ENCODE measurements at regions not wholly inside any gene's neighbourhood (a gene's known extent, or its start where the extent isn't known, plus 50 kb on each side); places are given as distances from the start of the nearest gene placed in this dataset.

DNA sequence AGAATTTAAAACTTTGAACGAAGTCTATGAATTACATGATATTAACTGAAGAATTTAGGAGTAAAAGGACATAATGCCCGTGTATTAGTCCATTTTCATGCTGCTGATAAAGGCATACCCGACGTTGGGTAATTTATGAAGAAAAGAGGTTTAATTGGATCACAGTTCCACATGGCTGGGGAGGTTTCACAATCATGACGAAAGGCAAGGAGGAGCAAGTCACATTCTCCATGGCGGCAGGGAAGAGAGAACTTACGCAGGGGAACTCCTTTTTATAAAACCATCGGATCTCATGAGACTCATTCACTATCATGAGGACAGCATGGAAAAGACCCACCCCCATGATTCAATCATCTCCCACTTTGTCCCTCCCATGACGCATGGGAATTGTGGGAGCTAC, 210.6 kb downstream of the CD83 start:
- no peak overlapping the region for H3K27ac ChIP-seq (ENCODE audit: poor library complexity, severe bottlenecking)
- H3K4me1 ChIP-seq (ENCODE audit: insufficient read depth, poor library complexity, severe bottlenecking) = no peaks in the 10 kb centered on the region
- no peaks in the 10 kb centered on the region for H3K9me3 ChIP-seq (ENCODE audit: severe bottlenecking)
- TF ChIP-seq, protein P1, sequence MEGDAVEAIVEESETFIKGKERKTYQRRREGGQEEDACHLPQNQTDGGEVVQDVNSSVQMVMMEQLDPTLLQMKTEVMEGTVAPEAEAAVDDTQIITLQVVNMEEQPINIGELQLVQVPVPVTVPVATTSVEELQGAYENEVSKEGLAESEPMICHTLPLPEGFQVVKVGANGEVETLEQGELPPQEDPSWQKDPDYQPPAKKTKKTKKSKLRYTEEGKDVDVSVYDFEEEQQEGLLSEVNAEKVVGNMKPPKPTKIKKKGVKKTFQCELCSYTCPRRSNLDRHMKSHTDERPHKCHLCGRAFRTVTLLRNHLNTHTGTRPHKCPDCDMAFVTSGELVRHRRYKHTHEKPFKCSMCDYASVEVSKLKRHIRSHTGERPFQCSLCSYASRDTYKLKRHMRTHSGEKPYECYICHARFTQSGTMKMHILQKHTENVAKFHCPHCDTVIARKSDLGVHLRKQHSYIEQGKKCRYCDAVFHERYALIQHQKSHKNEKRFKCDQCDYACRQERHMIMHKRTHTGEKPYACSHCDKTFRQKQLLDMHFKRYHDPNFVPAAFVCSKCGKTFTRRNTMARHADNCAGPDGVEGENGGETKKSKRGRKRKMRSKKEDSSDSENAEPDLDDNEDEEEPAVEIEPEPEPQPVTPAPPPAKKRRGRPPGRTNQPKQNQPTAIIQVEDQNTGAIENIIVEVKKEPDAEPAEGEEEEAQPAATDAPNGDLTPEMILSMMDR (IDR thresholded peaks at IDR 0.05; ENCODE audit: poor library complexity, severe bottlenecking) = no peak
- no peak for DNase-seq (ENCODE audit: low spot score)
- ATAC-seq (ENCODE audit: low read depth) = no peak
- no peak overlapping the region for H3K4me3 ChIP-seq (ENCODE audit: severe bottlenecking)
- H3K27me3 ChIP-seq (ENCODE audit: insufficient read depth, poor library complexity, severe bottlenecking) = no peaks in the 10 kb centered on the region
- H3K36me3 ChIP-seq (ENCODE audit: low read depth) = no peaks in the 10 kb centered on the region

DNA sequence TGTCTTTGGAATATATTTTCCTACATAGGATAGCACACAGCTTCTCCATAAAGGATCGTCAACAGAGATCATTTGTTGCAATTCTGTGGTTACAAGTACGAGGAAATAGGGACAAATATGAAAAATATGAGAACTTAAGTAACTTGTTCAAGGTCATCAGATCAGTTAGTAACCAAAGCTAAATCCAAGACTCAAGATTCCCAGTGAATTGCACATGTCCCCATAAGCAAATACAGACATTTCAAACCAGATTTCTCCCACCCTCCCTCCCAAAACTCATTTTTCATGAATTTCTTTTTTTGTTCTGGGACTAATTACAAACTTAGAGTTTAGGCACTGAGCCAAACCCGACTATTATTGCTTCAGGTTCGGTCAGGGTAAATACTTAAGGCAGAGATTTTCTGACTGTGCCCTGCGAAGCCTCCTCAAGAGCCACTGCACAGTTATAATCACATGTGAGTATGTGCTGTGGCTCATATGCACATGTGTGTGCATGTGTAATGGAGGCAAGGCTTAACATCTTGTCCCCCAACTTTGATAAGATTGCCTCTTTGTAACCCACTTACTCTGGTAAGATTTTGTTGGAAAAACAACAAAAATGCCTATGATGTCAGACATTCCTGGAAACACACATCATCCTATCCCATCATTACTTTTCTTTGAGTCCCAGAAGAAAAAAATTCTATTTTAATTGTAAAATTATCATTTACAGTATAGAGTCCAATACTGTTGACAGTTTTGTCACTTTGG, 216.2 kb downstream of the CD83 start:
- H3K9me3 ChIP-seq (ENCODE audit: severe bottlenecking) = no peaks in the 10 kb centered on the region
- DNase-seq (ENCODE audit: low spot score) (no peak), ATAC-seq (ENCODE audit: low read depth) (no peak; the same call in 2 of the 3 replicates)
- H3K27me3 ChIP-seq (ENCODE audit: insufficient read depth, poor library complexity, severe bottlenecking) = no peaks in the 10 kb centered on the region
- TF ChIP-seq, protein P1 (IDR thresholded peaks at IDR 0.05; ENCODE audit: poor library complexity, severe bottlenecking) = no peak
- H3K4me1 ChIP-seq (ENCODE audit: insufficient read depth, poor library complexity, severe bottlenecking) = no peaks in the 10 kb centered on the region
- H3K27ac ChIP-seq (ENCODE audit: poor library complexity, severe bottlenecking) = no peak overlapping the region
- H3K36me3 ChIP-seq (ENCODE audit: low read depth) = no peaks in the 10 kb centered on the region
- H3K4me3 ChIP-seq (ENCODE audit: severe bottlenecking) = no peak overlapping the region

DNA sequence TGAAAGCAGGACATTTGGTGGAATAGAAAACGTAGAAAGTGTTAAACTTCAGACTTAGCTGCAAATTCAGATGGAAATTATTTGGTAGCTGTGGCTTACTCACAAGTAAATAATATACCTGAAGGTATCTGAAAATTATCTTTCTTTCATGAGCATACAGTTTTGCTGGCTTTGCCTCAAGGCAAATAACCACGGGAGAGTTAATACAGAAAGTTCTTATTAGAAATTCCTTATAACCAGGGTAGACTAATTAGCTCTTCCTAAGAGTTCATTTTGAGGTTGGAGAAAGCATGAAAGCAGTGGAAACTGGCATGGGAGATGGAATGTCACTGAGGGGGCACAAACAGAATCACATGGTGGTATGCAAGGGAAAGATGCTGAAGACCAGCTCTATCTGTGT, 217.5 kb downstream of the CD83 start:
- ATAC-seq (ENCODE audit: low read depth) = no peak
- no peak for DNase-seq (ENCODE audit: low spot score)
- H3K4me3 ChIP-seq (ENCODE audit: severe bottlenecking) = no peak overlapping the region
- TF ChIP-seq, protein P1 (IDR thresholded peaks at IDR 0.05; ENCODE audit: poor library complexity, severe bottlenecking) = no peak
- H3K9me3 ChIP-seq (ENCODE audit: severe bottlenecking) = no peaks in the 10 kb centered on the region
- H3K27me3 ChIP-seq (ENCODE audit: insufficient read depth, poor library complexity, severe bottlenecking) = no peaks in the 10 kb centered on the region
- no peaks in the 10 kb centered on the region for H3K36me3 ChIP-seq (ENCODE audit: low read depth)
- no peaks in the 10 kb centered on the region for H3K4me1 ChIP-seq (ENCODE audit: insufficient read depth, poor library complexity, severe bottlenecking)
- H3K27ac ChIP-seq (ENCODE audit: poor library complexity, severe bottlenecking) = no peak overlapping the region

DNA sequence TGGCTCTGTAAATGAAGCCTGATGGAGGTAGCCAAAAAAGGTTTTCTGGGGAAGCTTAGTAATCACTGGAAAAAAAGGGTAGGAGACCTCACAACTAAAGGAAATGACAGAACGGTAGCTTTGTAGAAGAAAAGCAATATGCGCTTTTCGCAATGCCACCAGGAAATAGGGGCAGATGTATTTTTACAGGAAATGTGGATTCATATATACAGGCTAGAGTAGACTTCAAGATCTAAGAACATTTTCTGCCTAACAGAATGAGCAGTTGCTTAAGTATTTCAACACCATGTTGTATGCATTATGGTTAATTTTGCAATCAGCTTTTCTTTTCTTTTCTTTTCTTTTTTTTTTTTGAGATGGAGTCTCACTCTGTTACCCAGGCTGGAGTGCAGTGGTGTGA, 219.6 kb downstream of the CD83 start:
- Histone ChIP-seq H3K4me3 (ENCODE audit: severe bottlenecking) (no peak overlapping the region), H3K4me1 (ENCODE audit: insufficient read depth, poor library complexity, severe bottlenecking) (no peaks in the 10 kb centered on the region), H3K9me3 (ENCODE audit: severe bottlenecking) (no peaks in the 10 kb centered on the region), H3K27me3 (ENCODE audit: insufficient read depth, poor library complexity, severe bottlenecking) (no peaks in the 10 kb centered on the region), H3K36me3 (ENCODE audit: low read depth) (no peaks in the 10 kb centered on the region), H3K27ac (ENCODE audit: poor library complexity, severe bottlenecking) (no peak overlapping the region)
- ATAC-seq (ENCODE audit: low read depth) (no peak), DNase-seq (ENCODE audit: low spot score) (no peak)
- TF ChIP-seq, protein P1 (IDR thresholded peaks at IDR 0.05; ENCODE audit: poor library complexity, severe bottlenecking) = no peak

DNA sequence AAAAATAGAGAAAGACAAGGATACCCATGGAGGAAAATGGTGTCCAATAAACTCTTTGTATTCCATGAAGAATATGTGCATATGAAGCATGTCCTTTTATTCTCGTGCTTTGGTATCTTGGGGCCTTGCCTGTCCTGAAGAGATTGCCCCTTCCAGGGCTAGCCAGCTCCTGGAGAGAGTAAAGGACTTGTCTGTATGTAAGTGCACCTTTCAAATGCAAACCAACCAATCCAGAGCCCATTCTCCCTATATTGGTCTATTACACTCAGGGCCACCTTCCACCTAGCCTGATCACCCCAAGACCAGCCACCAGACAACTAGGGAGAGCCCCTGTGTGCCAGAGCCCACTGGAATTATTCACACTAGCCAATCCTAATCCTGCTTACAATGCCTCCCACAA, 221.6 kb downstream of the CD83 start:
- ATAC-seq (ENCODE audit: low read depth) (no peak), DNase-seq (ENCODE audit: low spot score) (no peak)
- no peaks in the 10 kb centered on the region for H3K36me3 ChIP-seq (ENCODE audit: low read depth)
- no peak overlapping the region for H3K4me3 ChIP-seq (ENCODE audit: severe bottlenecking)
- H3K9me3 ChIP-seq (ENCODE audit: severe bottlenecking) = no peaks in the 10 kb centered on the region
- H3K4me1 ChIP-seq (ENCODE audit: insufficient read depth, poor library complexity, severe bottlenecking) = no peaks in the 10 kb centered on the region
- no peaks in the 10 kb centered on the region for H3K27me3 ChIP-seq (ENCODE audit: insufficient read depth, poor library complexity, severe bottlenecking)
- TF ChIP-seq, protein P1 (IDR thresholded peaks at IDR 0.05; ENCODE audit: poor library complexity, severe bottlenecking) = no peak
- no peak overlapping the region for H3K27ac ChIP-seq (ENCODE audit: poor library complexity, severe bottlenecking)
